GM23338 (cell line): ENCODE measurements at regions not wholly inside any gene's neighbourhood (a gene's known extent, or its start where the extent isn't known, plus 50 kb on each side); places are given as distances from the start of the nearest gene placed in this dataset.

Source experiments
- ATAC-seq: fragments of 200-7000 bp; cut with Tn5 transposase; 3 replicates; pipeline ENCODE4 v1.9.1; 2020
- DNase-seq: peaks from one replicate; pipeline ENCODE4 v3.0.0-alpha.2; 2015; ENCODE audit warnings: low spot score
- H2AFZ ChIP-seq: fragments of 200-600 bp; sonication (generic); 2 replicates; pipeline ENCODE4 v1.8.0; 2016; ENCODE audit warnings: antibody characterized with exemption, mild to moderate bottlenecking, moderate library complexity
- H3F3A ChIP-seq: fragments of 200-600 bp; sonication (generic); replicated peaks from 2 replicates; pipeline ENCODE4 v1.8.0; 2017; ENCODE audit warnings: antibody characterized with exemption, mixed run types, low read depth
- H3K27ac ChIP-seq: fragments of 200-600 bp; sonication (generic); 2 replicates; pipeline ENCODE4 v1.6.1; 2016; ENCODE audit warnings: low read depth
- H3K27me3 ChIP-seq: fragments of 200-600 bp; sonication (generic); 2 replicates; pipeline ENCODE4 v1.8.0; 2016; ENCODE audit warnings: mild to moderate bottlenecking, mixed run types, moderate library complexity; ENCODE audit not compliant: insufficient read depth
- H3K36me3 ChIP-seq: fragments of 200-600 bp; sonication (generic); 2 replicates; pipeline ENCODE4 v1.8.0; 2016; ENCODE audit warnings: mild to moderate bottlenecking; ENCODE audit not compliant: insufficient read depth
- H3K4me1 ChIP-seq: fragments of 200-600 bp; sonication (generic); 2 replicates; pipeline ENCODE4 v1.8.0; 2016; ENCODE audit warnings: mild to moderate bottlenecking, moderate library complexity; ENCODE audit not compliant: insufficient read depth
- H3K4me2 ChIP-seq: fragments of 200-600 bp; sonication (generic); 2 replicates; pipeline ENCODE4 v1.7.1; 2017; ENCODE audit warnings: mixed run types
- H3K4me3 ChIP-seq: fragments of 200-600 bp; sonication (generic); 2 replicates; pipeline ENCODE4 v1.6.1; 2016; ENCODE audit warnings: mixed run types
- H3K79me2 ChIP-seq: fragments of 200-600 bp; sonication (generic); replicated peaks from 2 replicates; pipeline ENCODE4 v1.8.0; 2017; ENCODE audit warnings: mild to moderate bottlenecking; ENCODE audit not compliant: insufficient read depth
- H3K9me2 ChIP-seq: fragments of 200-600 bp; sonication (generic); 2 replicates; pipeline ENCODE4 v1.8.0; 2017; ENCODE audit not compliant: insufficient read depth
- H4K20me1 ChIP-seq: fragments of 200-600 bp; sonication (generic); replicated peaks from 2 replicates; pipeline ENCODE4 v1.8.0; 2017; ENCODE audit warnings: mild to moderate bottlenecking; ENCODE audit not compliant: insufficient read depth
- H3K27ac Mint-ChIP-seq: 2 replicates; pipeline ENCODE4 v1.8.0; 2020; ENCODE audit warnings: inconsistent platforms, mild to moderate bottlenecking, moderate library complexity, mixed read lengths
- H3K27me3 Mint-ChIP-seq: 3 replicates; pipeline ENCODE4 v1.8.0; 2022; ENCODE audit warnings: low read depth, mild to moderate bottlenecking, moderate library complexity, mixed read lengths, inconsistent platforms; ENCODE audit not compliant: insufficient read depth, poor library complexity
- H3K36me3 Mint-ChIP-seq: 3 replicates; pipeline ENCODE4 v1.8.0; 2021; ENCODE audit warnings: low read depth, mild to moderate bottlenecking, inconsistent platforms, moderate library complexity, mixed read lengths
- H3K4me1 Mint-ChIP-seq: 3 replicates; pipeline ENCODE4 v1.8.0; 2020; ENCODE audit warnings: mild to moderate bottlenecking, inconsistent platforms, mixed read lengths
- H3K4me3 Mint-ChIP-seq: 3 replicates; pipeline ENCODE4 v1.8.0; 2021; ENCODE audit warnings: moderate library complexity, mild to moderate bottlenecking, inconsistent platforms, mixed read lengths
- H3K9me3 Mint-ChIP-seq: 3 replicates; pipeline ENCODE4 v1.8.0; 2020; ENCODE audit warnings: moderate library complexity, mild to moderate bottlenecking, inconsistent platforms, mixed read lengths
- CREB1 ChIP-seq: fragments of 250-450 bp; sonication (Bioruptor Pico); IDR thresholded peaks from 2 replicates; pipeline ENCODE4 v1.5.0; 2020; ENCODE audit warnings: low read depth, mild to moderate bottlenecking, moderate library complexity
- EZH2 ChIP-seq: fragments of 200-600 bp; sonication (generic); IDR thresholded peaks from one replicate; pipeline ENCODE4 v1.8.0; 2017; ENCODE audit warnings: antibody characterized with exemption, mild to moderate bottlenecking, low read depth; ENCODE audit not compliant: unreplicated experiment
- EZH2phosphoT487 ChIP-seq: fragments of 200-600 bp; sonication (generic); IDR thresholded peaks from one replicate; pipeline ENCODE4 v1.8.1; 2018; ENCODE audit warnings: antibody characterized with exemption; ENCODE audit not compliant: unreplicated experiment
- JUNB ChIP-seq: IDR thresholded peaks from one replicate; pipeline ENCODE4 v1.6.1; 2016; ENCODE audit warnings: antibody characterized with exemption; ENCODE audit not compliant: unreplicated experiment
- NANOG ChIP-seq: IDR thresholded peaks from 2 replicates; pipeline ENCODE4 v1.6.1; 2016; ENCODE audit warnings: antibody characterized with exemption, borderline replicate concordance
- POLR2AphosphoS5 ChIP-seq: IDR thresholded peaks from 2 replicates; pipeline ENCODE4 v1.6.1; 2016; ENCODE audit warnings: antibody characterized with exemption, low read depth
- STAT1 ChIP-seq: IDR thresholded peaks from one replicate; pipeline ENCODE4 v1.6.1; 2016; ENCODE audit warnings: antibody characterized with exemption; ENCODE audit not compliant: unreplicated experiment
- ZNF114 ChIP-seq: fragments of 250-450 bp; sonication (Bioruptor Pico); IDR thresholded peaks from 2 replicates; pipeline ENCODE4 v1.5.0; 2020; ENCODE audit warnings: mild to moderate bottlenecking, moderate library complexity
- ZNF331 ChIP-seq: fragments of 250-450 bp; sonication (Bioruptor Pico); IDR thresholded peaks from 2 replicates; pipeline ENCODE4 v1.5.0; 2020; ENCODE audit warnings: low read depth, mild to moderate bottlenecking, moderate library complexity
- TF ChIP-seq, protein P1 (sequence below), 2 experiments: fragments of 200-600 bp in 1 of 2; sonication (generic) in 1 of 2; conservative IDR thresholded peaks; 2 replicates each; pipeline versions ENCODE4 v1.5.1 to v1.6.1; 2016 to 2017; ENCODE audit warnings: antibody characterized with exemption in 2 of 2, low read depth in 2 of 2, mild to moderate bottlenecking in 2 of 2, moderate library complexity in 1 of 2
- TF ChIP-seq, protein P2 (sequence below): IDR thresholded peaks from 2 replicates; pipeline ENCODE4 v1.6.1; 2016; ENCODE audit warnings: antibody characterized with exemption
- TF ChIP-seq, protein P3 (sequence below): fragments of 250-450 bp; sonication (Bioruptor Pico); IDR thresholded peaks from 2 replicates; pipeline ENCODE4 v1.5.0; 2020; ENCODE audit warnings: mild to moderate bottlenecking, moderate library complexity
- TF ChIP-seq, protein P4 (sequence below): IDR thresholded peaks from one replicate; pipeline ENCODE4 v1.6.1; 2018; ENCODE audit warnings: antibody characterized with exemption; ENCODE audit not compliant: unreplicated experiment

DNA sequence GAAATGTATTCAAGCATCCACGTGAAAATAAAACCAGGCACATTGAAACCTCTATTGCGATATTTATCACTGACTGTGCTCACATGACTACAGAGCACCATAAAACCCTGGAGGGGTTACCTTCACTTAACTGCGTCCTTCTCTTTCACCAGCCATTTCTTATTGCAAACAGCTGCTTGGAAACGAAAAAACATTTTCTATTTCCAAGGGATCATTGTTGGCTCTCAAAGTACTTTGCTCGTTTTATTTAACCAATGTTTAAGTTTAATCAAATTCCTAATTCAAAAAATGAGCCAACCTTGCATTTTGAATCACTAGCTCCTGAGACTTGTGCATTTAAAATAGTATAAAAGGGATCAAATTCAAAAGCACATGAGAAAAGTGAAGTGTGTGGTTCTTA, 134.4 kb downstream of the OSR1 start:
- H3K79me2 ChIP-seq, result no peaks in the 10 kb centered on the region
- no peak overlapping the region for H3K4me3 Mint-ChIP-seq
- peaks cover 23% of the 10 kb centered on the region for H3K4me1 Mint-ChIP-seq
- no peak overlapping the region for H3K27ac Mint-ChIP-seq
- H4K20me1 ChIP-seq, result no peaks in the 10 kb centered on the region
- H3K27me3 Mint-ChIP-seq, result peaks cover 2% of the 10 kb centered on the region
- no peak for DNase-seq
- H3K9me3 Mint-ChIP-seq, result no peaks in the 10 kb centered on the region
- no peak for ATAC-seq
- no peaks in the 10 kb centered on the region for H3K36me3 Mint-ChIP-seq
- TF ChIP-seq JUNB (no peak), EZH2 (no peak), EZH2phosphoT487 (no peak), POLR2AphosphoS5 (no peak), ZNF331 (CRISPR knock-in tag) (no peak), STAT1 (no peak), CREB1 (no peak), NANOG (no peak), ZNF114 (CRISPR knock-in tag) (no peak)
- TF ChIP-seq, protein P1, sequence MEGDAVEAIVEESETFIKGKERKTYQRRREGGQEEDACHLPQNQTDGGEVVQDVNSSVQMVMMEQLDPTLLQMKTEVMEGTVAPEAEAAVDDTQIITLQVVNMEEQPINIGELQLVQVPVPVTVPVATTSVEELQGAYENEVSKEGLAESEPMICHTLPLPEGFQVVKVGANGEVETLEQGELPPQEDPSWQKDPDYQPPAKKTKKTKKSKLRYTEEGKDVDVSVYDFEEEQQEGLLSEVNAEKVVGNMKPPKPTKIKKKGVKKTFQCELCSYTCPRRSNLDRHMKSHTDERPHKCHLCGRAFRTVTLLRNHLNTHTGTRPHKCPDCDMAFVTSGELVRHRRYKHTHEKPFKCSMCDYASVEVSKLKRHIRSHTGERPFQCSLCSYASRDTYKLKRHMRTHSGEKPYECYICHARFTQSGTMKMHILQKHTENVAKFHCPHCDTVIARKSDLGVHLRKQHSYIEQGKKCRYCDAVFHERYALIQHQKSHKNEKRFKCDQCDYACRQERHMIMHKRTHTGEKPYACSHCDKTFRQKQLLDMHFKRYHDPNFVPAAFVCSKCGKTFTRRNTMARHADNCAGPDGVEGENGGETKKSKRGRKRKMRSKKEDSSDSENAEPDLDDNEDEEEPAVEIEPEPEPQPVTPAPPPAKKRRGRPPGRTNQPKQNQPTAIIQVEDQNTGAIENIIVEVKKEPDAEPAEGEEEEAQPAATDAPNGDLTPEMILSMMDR (conservative IDR thresholded peaks at IDR 0.05; ENCODE audit: low read depth in 2 of 2), result no peak
- TF ChIP-seq, protein P2, sequence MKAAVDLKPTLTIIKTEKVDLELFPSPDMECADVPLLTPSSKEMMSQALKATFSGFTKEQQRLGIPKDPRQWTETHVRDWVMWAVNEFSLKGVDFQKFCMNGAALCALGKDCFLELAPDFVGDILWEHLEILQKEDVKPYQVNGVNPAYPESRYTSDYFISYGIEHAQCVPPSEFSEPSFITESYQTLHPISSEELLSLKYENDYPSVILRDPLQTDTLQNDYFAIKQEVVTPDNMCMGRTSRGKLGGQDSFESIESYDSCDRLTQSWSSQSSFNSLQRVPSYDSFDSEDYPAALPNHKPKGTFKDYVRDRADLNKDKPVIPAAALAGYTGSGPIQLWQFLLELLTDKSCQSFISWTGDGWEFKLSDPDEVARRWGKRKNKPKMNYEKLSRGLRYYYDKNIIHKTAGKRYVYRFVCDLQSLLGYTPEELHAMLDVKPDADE, result no peak
- TF ChIP-seq, protein P3, sequence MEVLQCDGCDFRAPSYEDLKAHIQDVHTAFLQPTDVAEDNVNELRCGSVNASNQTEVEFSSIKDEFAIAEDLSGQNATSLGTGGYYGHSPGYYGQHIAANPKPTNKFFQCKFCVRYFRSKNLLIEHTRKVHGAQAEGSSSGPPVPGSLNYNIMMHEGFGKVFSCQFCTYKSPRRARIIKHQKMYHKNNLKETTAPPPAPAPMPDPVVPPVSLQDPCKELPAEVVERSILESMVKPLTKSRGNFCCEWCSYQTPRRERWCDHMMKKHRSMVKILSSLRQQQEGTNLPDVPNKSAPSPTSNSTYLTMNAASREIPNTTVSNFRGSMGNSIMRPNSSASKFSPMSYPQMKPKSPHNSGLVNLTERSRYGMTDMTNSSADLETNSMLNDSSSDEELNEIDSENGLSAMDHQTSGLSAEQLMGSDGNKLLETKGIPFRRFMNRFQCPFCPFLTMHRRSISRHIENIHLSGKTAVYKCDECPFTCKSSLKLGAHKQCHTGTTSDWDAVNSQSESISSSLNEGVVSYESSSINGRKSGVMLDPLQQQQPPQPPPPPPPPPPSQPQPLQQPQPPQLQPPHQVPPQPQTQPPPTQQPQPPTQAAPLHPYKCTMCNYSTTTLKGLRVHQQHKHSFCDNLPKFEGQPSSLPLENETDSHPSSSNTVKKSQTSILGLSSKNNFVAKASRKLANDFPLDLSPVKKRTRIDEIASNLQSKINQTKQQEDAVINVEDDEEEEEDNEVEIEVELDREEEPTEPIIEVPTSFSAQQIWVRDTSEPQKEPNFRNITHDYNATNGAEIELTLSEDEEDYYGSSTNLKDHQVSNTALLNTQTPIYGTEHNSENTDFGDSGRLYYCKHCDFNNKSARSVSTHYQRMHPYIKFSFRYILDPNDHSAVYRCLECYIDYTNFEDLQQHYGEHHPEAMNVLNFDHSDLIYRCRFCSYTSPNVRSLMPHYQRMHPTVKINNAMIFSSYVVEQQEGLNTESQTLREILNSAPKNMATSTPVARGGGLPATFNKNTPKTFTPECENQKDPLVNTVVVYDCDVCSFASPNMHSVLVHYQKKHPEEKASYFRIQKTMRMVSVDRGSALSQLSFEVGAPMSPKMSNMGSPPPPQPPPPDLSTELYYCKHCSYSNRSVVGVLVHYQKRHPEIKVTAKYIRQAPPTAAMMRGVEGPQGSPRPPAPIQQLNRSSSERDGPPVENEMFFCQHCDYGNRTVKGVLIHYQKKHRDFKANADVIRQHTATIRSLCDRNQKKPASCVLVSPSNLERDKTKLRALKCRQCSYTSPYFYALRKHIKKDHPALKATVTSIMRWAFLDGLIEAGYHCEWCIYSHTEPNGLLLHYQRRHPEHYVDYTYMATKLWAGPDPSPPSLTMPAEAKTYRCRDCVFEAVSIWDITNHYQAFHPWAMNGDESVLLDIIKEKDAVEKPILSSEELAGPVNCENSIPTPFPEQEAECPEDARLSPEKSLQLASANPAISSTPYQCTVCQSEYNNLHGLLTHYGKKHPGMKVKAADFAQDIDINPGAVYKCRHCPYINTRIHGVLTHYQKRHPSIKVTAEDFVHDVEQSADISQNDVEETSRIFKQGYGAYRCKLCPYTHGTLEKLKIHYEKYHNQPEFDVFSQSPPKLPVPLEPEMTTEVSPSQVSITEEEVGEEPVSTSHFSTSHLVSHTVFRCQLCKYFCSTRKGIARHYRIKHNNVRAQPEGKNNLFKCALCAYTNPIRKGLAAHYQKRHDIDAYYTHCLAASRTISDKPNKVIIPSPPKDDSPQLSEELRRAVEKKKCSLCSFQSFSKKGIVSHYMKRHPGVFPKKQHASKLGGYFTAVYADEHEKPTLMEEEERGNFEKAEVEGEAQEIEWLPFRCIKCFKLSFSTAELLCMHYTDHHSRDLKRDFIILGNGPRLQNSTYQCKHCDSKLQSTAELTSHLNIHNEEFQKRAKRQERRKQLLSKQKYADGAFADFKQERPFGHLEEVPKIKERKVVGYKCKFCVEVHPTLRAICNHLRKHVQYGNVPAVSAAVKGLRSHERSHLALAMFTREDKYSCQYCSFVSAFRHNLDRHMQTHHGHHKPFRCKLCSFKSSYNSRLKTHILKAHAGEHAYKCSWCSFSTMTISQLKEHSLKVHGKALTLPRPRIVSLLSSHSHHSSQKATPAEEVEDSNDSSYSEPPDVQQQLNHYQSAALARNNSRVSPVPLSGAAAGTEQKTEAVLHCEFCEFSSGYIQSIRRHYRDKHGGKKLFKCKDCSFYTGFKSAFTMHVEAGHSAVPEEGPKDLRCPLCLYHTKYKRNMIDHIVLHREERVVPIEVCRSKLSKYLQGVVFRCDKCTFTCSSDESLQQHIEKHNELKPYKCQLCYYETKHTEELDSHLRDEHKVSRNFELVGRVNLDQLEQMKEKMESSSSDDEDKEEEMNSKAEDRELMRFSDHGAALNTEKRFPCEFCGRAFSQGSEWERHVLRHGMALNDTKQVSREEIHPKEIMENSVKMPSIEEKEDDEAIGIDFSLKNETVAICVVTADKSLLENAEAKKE (CRISPR knock-in tag), result no peak
- TF ChIP-seq, protein P4, sequence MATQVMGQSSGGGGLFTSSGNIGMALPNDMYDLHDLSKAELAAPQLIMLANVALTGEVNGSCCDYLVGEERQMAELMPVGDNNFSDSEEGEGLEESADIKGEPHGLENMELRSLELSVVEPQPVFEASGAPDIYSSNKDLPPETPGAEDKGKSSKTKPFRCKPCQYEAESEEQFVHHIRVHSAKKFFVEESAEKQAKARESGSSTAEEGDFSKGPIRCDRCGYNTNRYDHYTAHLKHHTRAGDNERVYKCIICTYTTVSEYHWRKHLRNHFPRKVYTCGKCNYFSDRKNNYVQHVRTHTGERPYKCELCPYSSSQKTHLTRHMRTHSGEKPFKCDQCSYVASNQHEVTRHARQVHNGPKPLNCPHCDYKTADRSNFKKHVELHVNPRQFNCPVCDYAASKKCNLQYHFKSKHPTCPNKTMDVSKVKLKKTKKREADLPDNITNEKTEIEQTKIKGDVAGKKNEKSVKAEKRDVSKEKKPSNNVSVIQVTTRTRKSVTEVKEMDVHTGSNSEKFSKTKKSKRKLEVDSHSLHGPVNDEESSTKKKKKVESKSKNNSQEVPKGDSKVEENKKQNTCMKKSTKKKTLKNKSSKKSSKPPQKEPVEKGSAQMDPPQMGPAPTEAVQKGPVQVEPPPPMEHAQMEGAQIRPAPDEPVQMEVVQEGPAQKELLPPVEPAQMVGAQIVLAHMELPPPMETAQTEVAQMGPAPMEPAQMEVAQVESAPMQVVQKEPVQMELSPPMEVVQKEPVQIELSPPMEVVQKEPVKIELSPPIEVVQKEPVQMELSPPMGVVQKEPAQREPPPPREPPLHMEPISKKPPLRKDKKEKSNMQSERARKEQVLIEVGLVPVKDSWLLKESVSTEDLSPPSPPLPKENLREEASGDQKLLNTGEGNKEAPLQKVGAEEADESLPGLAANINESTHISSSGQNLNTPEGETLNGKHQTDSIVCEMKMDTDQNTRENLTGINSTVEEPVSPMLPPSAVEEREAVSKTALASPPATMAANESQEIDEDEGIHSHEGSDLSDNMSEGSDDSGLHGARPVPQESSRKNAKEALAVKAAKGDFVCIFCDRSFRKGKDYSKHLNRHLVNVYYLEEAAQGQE, result no peak
- H3K27ac ChIP-seq, result no peak overlapping the region
- H3K4me2 ChIP-seq, result no peak overlapping the region
- no peaks in the 10 kb centered on the region for H3K27me3 ChIP-seq
- no peaks in the 10 kb centered on the region for H3F3A ChIP-seq
- no peak overlapping the region for H3K4me3 ChIP-seq
- peaks cover 5% of the 10 kb centered on the region; the same call in 1 of the 2 replicates for H3K9me2 ChIP-seq
- no peaks in the 10 kb centered on the region for H3K36me3 ChIP-seq
- H2AFZ ChIP-seq, result no peak overlapping the region
- peaks cover 20% of the 10 kb centered on the region for H3K4me1 ChIP-seq
